PC-3 (cell line): ENCODE measurements at regions not wholly inside any gene's neighbourhood (a gene's known extent, or its start where the extent isn't known, plus 50 kb on each side); places are given as distances from the start of the nearest gene placed in this dataset.

Experiments
- ATAC-seq: fragments of 200-7000 bp; cut with Tn5 transposase; 2 replicates; pipeline ENCODE4 v1.9.1; 2020; ENCODE audit warnings: mild to moderate bottlenecking, moderate library complexity
- BruUV-seq: library from RNA; stranded (reverse); fragments of 400-500 nt; replicated peaks from 2 replicates; lab custom pipeline; 2021; lab: Mats Ljungman, UMichigan
- CTCF ChIA-PET: fragments of 300-600 bp; sonication (Branson Sonifier 250); formaldehyde crosslinking; loops from one replicate; lab custom pipeline; 2022; ENCODE audit warnings: antibody characterized with exemption; lab: Charles Lee
- POLR2A ChIA-PET: fragments of 300-600 bp; sonication (Branson Sonifier 250); formaldehyde crosslinking; loops from one replicate; lab custom pipeline; 2022; ENCODE audit warnings: antibody characterized with exemption; ENCODE audit not compliant: unreplicated experiment; lab: Charles Lee
- DNase-seq: peaks from one replicate; pipeline ENCODE4 v3.0.0-alpha.2; 2015
- H2AFZ ChIP-seq: fragments of 300-600 bp; sonication (generic); 2 replicates; pipeline ENCODE4 v1.6.0; 2016; ENCODE audit warnings: antibody characterized with exemption, low read length
- H3F3A ChIP-seq: fragments of 300-600 bp; sonication (generic); one replicate; pipeline ENCODE4 v1.6.0; 2017; ENCODE audit warnings: antibody characterized with exemption, low read length, control low read depth, mild to moderate bottlenecking; ENCODE audit not compliant: unreplicated experiment
- H3K27ac ChIP-seq: fragments of 300-600 bp; sonication (generic); 2 replicates; pipeline ENCODE4 v1.5.1; 2016; ENCODE audit warnings: mild to moderate bottlenecking, low read length
- H3K27me3 ChIP-seq: fragments of 300-600 bp; sonication (generic); 2 replicates; pipeline ENCODE4 v1.6.1; 2016; ENCODE audit warnings: low read length, mixed read lengths
- H3K36me3 ChIP-seq: fragments of 300-600 bp; sonication (generic); 2 replicates; pipeline ENCODE4 v1.6.1; 2016; ENCODE audit warnings: low read depth, mixed run types, low read length, mixed read lengths
- H3K4me1 ChIP-seq: fragments of 300-600 bp; sonication (generic); 2 replicates; pipeline ENCODE4 v1.5.1; 2016; ENCODE audit warnings: low read length; ENCODE audit not compliant: insufficient read depth
- H3K4me2 ChIP-seq: fragments of 300-600 bp; sonication (generic); 2 replicates; pipeline ENCODE4 v1.6.0; 2016; ENCODE audit warnings: low read length
- H3K4me3 ChIP-seq: fragments of 300-600 bp; sonication (generic); 2 replicates; pipeline ENCODE4 v1.5.1; 2016; ENCODE audit warnings: mild to moderate bottlenecking, low read length, mixed read lengths
- H3K79me2 ChIP-seq: fragments of 300-600 bp; sonication (generic); 2 replicates; pipeline ENCODE4 v1.6.1; 2017; ENCODE audit warnings: low read length, mixed read lengths
- H3K9ac ChIP-seq: fragments of 300-600 bp; sonication (generic); 2 replicates; pipeline ENCODE4 v1.6.0; 2016; ENCODE audit warnings: mild to moderate bottlenecking, low read length
- H3K9me2 ChIP-seq: fragments of 300-600 bp; sonication (generic); replicated peaks from 2 replicates; pipeline ENCODE4 v1.6.1; 2016; ENCODE audit warnings: mixed run types, low read length, mixed read lengths
- H3K9me3 ChIP-seq: fragments of 300-600 bp; sonication (generic); 2 replicates; pipeline ENCODE4 v1.6.1; 2016; ENCODE audit warnings: low read length, mixed read lengths
- H4K20me1 ChIP-seq: fragments of 300-600 bp; sonication (generic); 2 replicates; pipeline ENCODE4 v1.6.1; 2016; ENCODE audit warnings: low read length, mixed read lengths
- EZH2 ChIP-seq: fragments of 300-600 bp; sonication (generic); IDR thresholded peaks from one replicate; pipeline ENCODE4 v1.6.1; 2017; ENCODE audit warnings: antibody characterized with exemption, mild to moderate bottlenecking, low read length; ENCODE audit not compliant: unreplicated experiment
- EZH2phosphoT487 ChIP-seq: fragments of 300-600 bp; sonication (generic); IDR thresholded peaks from 2 replicates; pipeline ENCODE4 v1.6.1; 2018; ENCODE audit warnings: mild to moderate bottlenecking, antibody characterized with exemption, low read length, borderline replicate concordance
- intact Hi-C: fragments of 100-400 bp; cut with micrococcal nuclease; formaldehyde crosslinking; loops from 2 replicates; pipeline ENCODE4 v1.9.0; 2023
- TF ChIP-seq, protein P1 (sequence below): fragments of 300-600 bp; sonication (generic); conservative IDR thresholded peaks from 2 replicates; pipeline ENCODE4 v1.5.1; 2017; ENCODE audit warnings: antibody characterized with exemption, low read depth, mild to moderate bottlenecking, low read length

DNA sequence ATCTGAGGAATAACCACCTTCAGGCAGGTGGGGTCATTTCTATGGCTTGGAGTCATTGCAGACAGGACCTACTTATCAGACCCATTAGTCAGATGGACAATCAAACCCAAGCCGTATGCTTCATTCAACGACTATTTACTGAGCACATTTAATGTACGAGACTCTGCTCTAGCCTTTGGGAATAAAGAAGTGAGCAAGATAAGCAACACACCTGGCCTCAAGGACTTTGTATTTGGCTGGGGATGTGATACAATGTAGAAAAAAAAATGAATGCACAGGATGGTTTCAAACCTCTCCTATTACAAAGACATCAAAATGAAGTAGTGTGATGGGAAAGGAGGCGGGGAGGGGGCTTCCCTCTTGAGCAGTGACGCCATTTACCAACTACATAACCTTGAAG, 311.7 kb downstream of the PMP22 start:
- BruUV-seq = no TSS peak
- Histone ChIP-seq H2AFZ (no peak overlapping the region), H3K79me2 (no peaks in the 10 kb centered on the region), H3K27ac (no peak overlapping the region), H3K4me1 (no peaks in the 10 kb centered on the region), H3K9ac (no peak overlapping the region), H3K27me3 (peaks cover 34% of the 10 kb centered on the region), H3K9me2 (no peaks in the 10 kb centered on the region), H3K4me3 (no peak overlapping the region), H3K9me3 (no peaks in the 10 kb centered on the region), H3F3A (no peaks in the 10 kb centered on the region), H4K20me1 (no peaks in the 10 kb centered on the region), H3K36me3 (no peaks in the 10 kb centered on the region), H3K4me2 (no peak overlapping the region)
- TF ChIP-seq EZH2phosphoT487 = no peak
- TF ChIP-seq, protein P1, sequence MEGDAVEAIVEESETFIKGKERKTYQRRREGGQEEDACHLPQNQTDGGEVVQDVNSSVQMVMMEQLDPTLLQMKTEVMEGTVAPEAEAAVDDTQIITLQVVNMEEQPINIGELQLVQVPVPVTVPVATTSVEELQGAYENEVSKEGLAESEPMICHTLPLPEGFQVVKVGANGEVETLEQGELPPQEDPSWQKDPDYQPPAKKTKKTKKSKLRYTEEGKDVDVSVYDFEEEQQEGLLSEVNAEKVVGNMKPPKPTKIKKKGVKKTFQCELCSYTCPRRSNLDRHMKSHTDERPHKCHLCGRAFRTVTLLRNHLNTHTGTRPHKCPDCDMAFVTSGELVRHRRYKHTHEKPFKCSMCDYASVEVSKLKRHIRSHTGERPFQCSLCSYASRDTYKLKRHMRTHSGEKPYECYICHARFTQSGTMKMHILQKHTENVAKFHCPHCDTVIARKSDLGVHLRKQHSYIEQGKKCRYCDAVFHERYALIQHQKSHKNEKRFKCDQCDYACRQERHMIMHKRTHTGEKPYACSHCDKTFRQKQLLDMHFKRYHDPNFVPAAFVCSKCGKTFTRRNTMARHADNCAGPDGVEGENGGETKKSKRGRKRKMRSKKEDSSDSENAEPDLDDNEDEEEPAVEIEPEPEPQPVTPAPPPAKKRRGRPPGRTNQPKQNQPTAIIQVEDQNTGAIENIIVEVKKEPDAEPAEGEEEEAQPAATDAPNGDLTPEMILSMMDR = no peak
- no peak for TF ChIP-seq EZH2
- no peak for DNase-seq
- ChIA-PET POLR2A (no interaction called here), CTCF (no interaction called here)
- intact Hi-C loops = no loop called here
- ATAC-seq = no peak

DNA sequence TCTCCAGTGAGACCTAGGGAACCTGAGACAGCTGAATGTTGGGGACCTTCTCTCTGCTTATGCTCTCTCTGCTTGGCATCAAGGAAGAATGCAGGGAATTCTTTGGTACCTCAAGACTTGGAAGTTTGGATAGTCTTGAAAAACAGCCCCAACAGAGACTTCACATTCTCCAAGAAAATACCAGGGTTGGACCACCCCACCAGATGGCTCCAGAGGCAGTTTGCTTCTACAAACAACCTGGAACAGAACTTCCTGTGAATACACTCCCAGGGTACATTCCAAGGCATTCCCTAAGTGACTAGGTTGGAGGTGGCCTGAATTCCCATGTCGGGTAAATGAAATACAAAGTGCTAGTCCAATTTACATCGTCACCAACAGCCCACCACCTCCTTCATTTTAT, 314.4 kb downstream of the PMP22 start:
- Histone ChIP-seq H3K79me2 (no peaks in the 10 kb centered on the region), H3K27ac (no peak overlapping the region), H3F3A (no peaks in the 10 kb centered on the region), H3K4me3 (no peak overlapping the region), H3K9me3 (no peaks in the 10 kb centered on the region), H2AFZ (no peak overlapping the region), H3K9me2 (no peaks in the 10 kb centered on the region), H3K27me3 (peaks cover 42% of the 10 kb centered on the region), H3K36me3 (no peaks in the 10 kb centered on the region), H3K9ac (no peak overlapping the region), H3K4me2 (no peak overlapping the region), H4K20me1 (no peaks in the 10 kb centered on the region), H3K4me1 (no peaks in the 10 kb centered on the region)
- intact Hi-C loops = no loop called here
- ATAC-seq = no peak
- ChIA-PET CTCF (no interaction called here), POLR2A (no interaction called here)
- no peak for TF ChIP-seq EZH2
- TF ChIP-seq, protein P1 = no peak
- no peak for TF ChIP-seq EZH2phosphoT487
- no peak for DNase-seq
- BruUV-seq = no TSS peak

DNA sequence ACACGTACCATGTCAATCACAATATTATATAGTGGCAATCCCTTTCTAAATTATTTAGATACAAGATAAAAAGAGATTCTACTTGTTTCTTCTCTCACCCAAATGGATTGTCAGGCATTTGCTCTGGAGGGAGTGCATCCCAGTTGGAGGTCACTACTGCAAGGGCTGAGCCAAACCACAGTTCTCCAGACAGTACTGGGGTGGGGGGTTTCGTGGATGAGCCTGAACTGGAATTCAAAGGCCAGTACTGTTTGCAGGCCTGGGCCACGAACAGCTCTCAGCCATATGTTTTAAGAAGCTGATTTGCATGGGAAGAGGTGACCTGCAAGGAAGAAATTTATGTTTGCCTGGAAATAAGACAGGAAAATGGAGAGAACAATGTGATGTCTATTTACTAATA, 314.9 kb downstream of the PMP22 start:
- Histone ChIP-seq H3K27me3 (peaks cover 42% of the 10 kb centered on the region), H2AFZ (no peak overlapping the region), H4K20me1 (no peaks in the 10 kb centered on the region), H3K4me2 (no peak overlapping the region), H3K79me2 (no peaks in the 10 kb centered on the region), H3K4me3 (no peak overlapping the region), H3K36me3 (no peaks in the 10 kb centered on the region), H3K9ac (no peak overlapping the region), H3K27ac (no peak overlapping the region), H3K9me3 (no peaks in the 10 kb centered on the region), H3F3A (no peaks in the 10 kb centered on the region), H3K9me2 (no peaks in the 10 kb centered on the region), H3K4me1 (no peaks in the 10 kb centered on the region)
- ATAC-seq (no peak), DNase-seq (no peak)
- POLR2A ChIA-PET = no interaction called here
- intact Hi-C loops = no loop called here
- TF ChIP-seq EZH2phosphoT487 = no peak
- TF ChIP-seq, protein P1 = no peak
- no peak for TF ChIP-seq EZH2
- BruUV-seq = no TSS peak
- CTCF ChIA-PET = no interaction called here
